ENCODE measurements at regions not wholly inside any gene's neighbourhood (a gene's known extent, or its start where the extent isn't known, plus 50 kb on each side); places are given as distances from the start of the nearest gene placed in this dataset.

DNA sequence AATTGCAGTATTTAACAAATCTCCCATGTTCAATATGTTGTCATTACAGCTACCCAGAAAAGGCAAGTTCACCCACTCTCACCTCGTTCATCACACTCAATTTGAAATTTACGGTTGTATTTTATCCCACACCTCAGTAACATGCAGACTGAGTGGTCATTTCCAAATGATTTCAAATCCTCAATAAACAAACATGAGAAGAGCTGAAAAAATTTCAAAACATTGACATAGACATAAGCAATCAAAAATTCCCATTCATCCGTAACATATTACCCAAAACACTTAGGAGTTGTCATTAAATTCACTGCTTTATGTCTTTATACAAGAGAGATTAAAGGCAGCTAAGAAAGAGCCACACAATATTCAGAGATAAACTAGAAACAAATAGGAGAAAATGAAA is 61.7 kb upstream of the NEBL start:
- Histone ChIP-seq H3K27me3 (replicated peaks in 1 of 2; ENCODE audit: control insufficient read depth in 2 of 2, extremely low read depth in 1 of 2, insufficient read depth in 2 of 2, low read length in 1 of 2) (no peaks in the 10 kb centered on the region), H3K4me1 (ENCODE audit: control insufficient read depth in 1 of 2, extremely low read depth in 1 of 2, insufficient read depth in 2 of 2, low read length in 2 of 2) (no peaks in the 10 kb centered on the region), H3K36me3 (ENCODE audit: control insufficient read depth in 2 of 2, extremely low read depth in 1 of 2, insufficient read depth in 1 of 2, low read length in 1 of 2) (no peaks in the 10 kb centered on the region), H3K9me3 (no peaks in the 10 kb centered on the region), H3K4me3 (ENCODE audit: control insufficient read depth in 1 of 2, extremely low read depth in 1 of 2, low read length in 1 of 2) (no peak overlapping the region), H3K27ac (ENCODE audit: low read length) (no peak overlapping the region)
- Mint-ChIP-seq H3K36me3 (no peaks in the 10 kb centered on the region), H3K4me3 (no peak overlapping the region), H3K4me1 (no peaks in the 10 kb centered on the region), H3K9me3 (no peaks in the 10 kb centered on the region), H3K27ac (no peak overlapping the region), H3K27me3 (no peaks in the 10 kb centered on the region)
- WGBS (ENCODE audit: insufficient coverage), result 45% methylated on average over 2 of the region's 3 CpGs
- POLR2A ChIA-PET, result no interaction called here
- DNase-seq (no peak), ATAC-seq (replicated peaks in 1 of 4) (no peak)
- CTCF ChIA-PET, result no interaction called here

DNA sequence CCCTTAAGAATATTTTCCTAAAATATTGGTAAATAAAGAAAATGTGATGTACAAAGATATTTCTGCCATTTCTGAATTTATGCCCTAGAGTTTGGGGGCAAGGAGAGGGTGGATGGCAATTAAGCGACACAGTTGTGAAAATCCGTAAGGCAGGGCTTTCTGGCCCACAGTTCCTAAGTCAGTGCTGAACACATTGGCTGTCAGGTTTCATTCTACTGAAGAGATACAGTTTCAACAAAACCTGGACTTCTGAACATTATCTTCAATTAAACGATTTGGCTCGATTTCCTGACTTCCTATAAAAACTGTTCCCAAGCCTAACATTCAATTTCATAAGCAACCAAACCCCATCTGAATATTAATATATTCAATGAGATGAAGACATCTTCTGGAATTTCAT is 61.1 kb upstream of the NEBL start:
- no peak overlapping the region for H3K4me3 Mint-ChIP-seq
- Histone ChIP-seq H3K27me3 (replicated peaks in 1 of 2; ENCODE audit: control insufficient read depth in 2 of 2, extremely low read depth in 1 of 2, insufficient read depth in 2 of 2, low read length in 1 of 2) (no peaks in the 10 kb centered on the region), H3K4me3 (ENCODE audit: control insufficient read depth in 1 of 2, extremely low read depth in 1 of 2, low read length in 1 of 2) (no peak overlapping the region), H3K36me3 (ENCODE audit: control insufficient read depth in 2 of 2, extremely low read depth in 1 of 2, insufficient read depth in 1 of 2, low read length in 1 of 2) (no peaks in the 10 kb centered on the region), H3K9me3 (no peaks in the 10 kb centered on the region), H3K27ac (ENCODE audit: low read length) (no peak overlapping the region), H3K4me1 (ENCODE audit: control insufficient read depth in 1 of 2, extremely low read depth in 1 of 2, insufficient read depth in 2 of 2, low read length in 2 of 2) (no peaks in the 10 kb centered on the region)
- H3K27ac Mint-ChIP-seq, result no peak overlapping the region
- no peaks in the 10 kb centered on the region for H3K4me1 Mint-ChIP-seq
- ChIA-PET CTCF (no interaction called here), POLR2A (no interaction called here)
- no peaks in the 10 kb centered on the region for H3K9me3 Mint-ChIP-seq
- ATAC-seq (replicated peaks in 1 of 4), result no peak
- DNase-seq, result no peak
- H3K27me3 Mint-ChIP-seq, result no peaks in the 10 kb centered on the region
- no peaks in the 10 kb centered on the region for H3K36me3 Mint-ChIP-seq
- 100% methylated on average over 2 of the region's 4 CpGs for WGBS (ENCODE audit: insufficient coverage)

DNA sequence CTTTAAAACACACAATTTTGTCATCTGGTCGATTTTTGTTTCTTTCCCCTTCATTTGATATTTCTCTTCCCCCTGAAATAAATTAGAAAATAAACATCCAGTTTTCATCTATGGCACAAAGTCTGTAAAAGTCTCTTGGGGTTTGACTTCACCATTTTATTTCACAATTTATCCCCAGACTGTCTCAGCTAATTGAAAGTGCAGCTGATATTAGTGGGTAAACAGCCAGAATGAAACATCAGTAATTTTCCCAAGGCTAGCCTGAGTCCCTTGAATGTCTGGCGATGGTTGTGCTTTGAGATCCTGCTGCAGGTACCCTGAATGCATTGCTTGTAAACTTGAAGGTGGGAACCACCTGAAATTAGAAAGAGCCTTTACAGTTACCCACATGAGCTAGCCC is 60.6 kb upstream of the NEBL start:
- Histone ChIP-seq H3K27ac (ENCODE audit: low read length) (no peak overlapping the region), H3K36me3 (ENCODE audit: control insufficient read depth in 2 of 2, extremely low read depth in 1 of 2, insufficient read depth in 1 of 2, low read length in 1 of 2) (no peaks in the 10 kb centered on the region), H3K9me3 (no peaks in the 10 kb centered on the region), H3K27me3 (replicated peaks in 1 of 2; ENCODE audit: control insufficient read depth in 2 of 2, extremely low read depth in 1 of 2, insufficient read depth in 2 of 2, low read length in 1 of 2) (no peaks in the 10 kb centered on the region), H3K4me3 (ENCODE audit: control insufficient read depth in 1 of 2, extremely low read depth in 1 of 2, low read length in 1 of 2) (no peak overlapping the region), H3K4me1 (ENCODE audit: control insufficient read depth in 1 of 2, extremely low read depth in 1 of 2, insufficient read depth in 2 of 2, low read length in 2 of 2) (no peaks in the 10 kb centered on the region)
- Mint-ChIP-seq H3K27me3 (no peaks in the 10 kb centered on the region), H3K4me3 (no peak overlapping the region), H3K9me3 (no peaks in the 10 kb centered on the region), H3K27ac (no peak overlapping the region), H3K4me1 (no peaks in the 10 kb centered on the region), H3K36me3 (no peaks in the 10 kb centered on the region)
- DNase-seq (no peak), ATAC-seq (replicated peaks in 1 of 4) (no peak)
- 60% methylated on average over 2 of the region's 2 CpGs for WGBS (ENCODE audit: insufficient coverage)
- POLR2A ChIA-PET, result no interaction called here
- CTCF ChIA-PET, result no interaction called here

DNA sequence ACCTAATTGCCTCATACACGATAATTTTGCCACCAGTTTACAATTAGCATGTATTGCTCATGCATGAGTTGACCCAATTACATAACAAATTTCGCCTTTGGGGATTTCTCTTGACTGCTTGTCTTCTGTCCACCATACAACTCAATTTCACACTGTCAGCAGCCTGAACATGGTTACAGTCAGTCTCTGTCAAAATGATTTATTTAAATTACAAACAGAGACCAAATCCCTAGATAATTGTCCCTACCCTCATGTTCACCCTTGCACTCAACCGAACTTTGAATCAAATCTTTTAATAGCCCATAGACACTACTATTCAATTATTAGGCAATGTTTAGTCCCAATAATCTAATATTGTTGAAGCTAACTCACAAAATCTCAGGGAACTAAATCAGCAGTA is 59.7 kb upstream of the NEBL start:
- Mint-ChIP-seq H3K36me3 (no peaks in the 10 kb centered on the region), H3K4me3 (no peak overlapping the region), H3K27ac (no peak overlapping the region), H3K9me3 (no peaks in the 10 kb centered on the region), H3K27me3 (no peaks in the 10 kb centered on the region), H3K4me1 (no peaks in the 10 kb centered on the region)
- DNase-seq (no peak), ATAC-seq (replicated peaks in 1 of 4) (no peak)
- WGBS (ENCODE audit: insufficient coverage), result 65% methylated on average over 2 of the region's 3 CpGs
- H3K4me3 ChIP-seq (ENCODE audit: control insufficient read depth in 1 of 2, extremely low read depth in 1 of 2, low read length in 1 of 2), result no peak overlapping the region
- POLR2A ChIA-PET, result no interaction called here
- H3K36me3 ChIP-seq (ENCODE audit: control insufficient read depth in 2 of 2, extremely low read depth in 1 of 2, insufficient read depth in 1 of 2, low read length in 1 of 2), result no peaks in the 10 kb centered on the region
- CTCF ChIA-PET, result no interaction called here
- no peaks in the 10 kb centered on the region for H3K27me3 ChIP-seq (replicated peaks in 1 of 2; ENCODE audit: control insufficient read depth in 2 of 2, extremely low read depth in 1 of 2, insufficient read depth in 2 of 2, low read length in 1 of 2)
- H3K9me3 ChIP-seq, result no peaks in the 10 kb centered on the region
- H3K27ac ChIP-seq (ENCODE audit: low read length), result no peak overlapping the region
- H3K4me1 ChIP-seq (ENCODE audit: control insufficient read depth in 1 of 2, extremely low read depth in 1 of 2, insufficient read depth in 2 of 2, low read length in 2 of 2), result no peaks in the 10 kb centered on the region

DNA sequence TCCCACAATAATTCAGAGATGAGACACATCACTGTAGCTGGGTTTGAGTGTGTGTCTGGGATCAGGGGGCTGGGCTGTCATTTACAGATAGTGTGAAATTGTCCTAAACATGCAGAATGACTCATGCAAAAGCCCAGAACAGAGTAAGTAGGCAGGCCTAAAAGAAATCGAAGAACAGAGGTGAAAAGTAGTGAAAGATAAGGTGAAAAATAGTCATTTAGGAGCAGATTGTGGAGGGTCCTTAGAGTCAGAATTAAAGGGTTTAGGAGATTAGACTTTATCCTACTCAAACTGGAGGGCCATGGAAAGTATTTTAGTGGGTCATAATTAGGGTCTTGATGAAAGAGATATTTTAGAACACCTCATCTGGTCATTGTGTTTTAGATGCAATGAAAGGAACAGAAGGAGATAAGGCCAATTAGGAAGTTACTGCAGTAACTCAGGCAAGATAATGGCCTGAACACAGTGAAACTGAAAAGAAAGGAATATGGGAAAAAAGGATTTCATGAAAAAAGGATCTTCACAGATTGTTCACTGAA is 58.3 kb upstream of the NEBL start:
- Histone ChIP-seq H3K4me3 (ENCODE audit: control insufficient read depth in 1 of 2, extremely low read depth in 1 of 2, low read length in 1 of 2) (no peak overlapping the region), H3K36me3 (ENCODE audit: control insufficient read depth in 2 of 2, extremely low read depth in 1 of 2, insufficient read depth in 1 of 2, low read length in 1 of 2) (no peaks in the 10 kb centered on the region), H3K27ac (ENCODE audit: low read length) (no peak overlapping the region), H3K27me3 (replicated peaks in 1 of 2; ENCODE audit: control insufficient read depth in 2 of 2, extremely low read depth in 1 of 2, insufficient read depth in 2 of 2, low read length in 1 of 2) (no peaks in the 10 kb centered on the region), H3K4me1 (ENCODE audit: control insufficient read depth in 1 of 2, extremely low read depth in 1 of 2, insufficient read depth in 2 of 2, low read length in 2 of 2) (no peaks in the 10 kb centered on the region), H3K9me3 (no peaks in the 10 kb centered on the region)
- Mint-ChIP-seq H3K36me3 (no peaks in the 10 kb centered on the region), H3K9me3 (no peaks in the 10 kb centered on the region), H3K4me1 (no peaks in the 10 kb centered on the region), H3K27ac (no peak overlapping the region), H3K4me3 (no peak overlapping the region), H3K27me3 (no peaks in the 10 kb centered on the region)
- WGBS (ENCODE audit: insufficient coverage), result 0% methylated on average over 1 of the region's 1 CpG
- CTCF ChIA-PET, result no interaction called here
- ATAC-seq (replicated peaks in 1 of 4) (no peak), DNase-seq (no peak)
- POLR2A ChIA-PET, result no interaction called here

DNA sequence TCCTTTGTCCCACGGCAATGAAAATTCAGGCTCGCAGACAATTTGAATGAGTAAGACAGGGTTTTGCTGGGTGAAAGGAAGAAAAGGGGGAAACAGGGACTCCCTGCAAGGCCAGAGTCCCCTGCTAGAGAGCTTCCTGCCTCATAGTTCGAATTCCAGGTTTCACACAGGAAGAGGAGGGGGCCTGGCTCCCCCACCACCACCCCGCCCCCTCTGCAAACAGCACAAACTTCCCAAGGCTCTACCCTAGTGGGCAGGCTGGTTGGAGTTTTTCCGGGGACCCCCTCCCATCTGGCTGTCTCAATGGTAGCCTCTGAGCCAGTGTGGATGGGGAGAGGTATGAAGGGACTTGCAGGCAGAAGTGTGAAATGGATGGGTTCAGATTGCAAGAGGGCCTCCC is 57.4 kb upstream of the NEBL start:
- POLR2A ChIA-PET, result interaction anchor here in 1 of 2 donors (0.7 kb wide), 1 partner anchor 29 kb away, joined by 6 read pairs; no protein-coding TSS in a partner anchor
- 71% methylated on average over 1 of the region's 5 CpGs for WGBS (ENCODE audit: insufficient coverage)
- no peak overlapping the region for H3K4me3 Mint-ChIP-seq

DNA sequence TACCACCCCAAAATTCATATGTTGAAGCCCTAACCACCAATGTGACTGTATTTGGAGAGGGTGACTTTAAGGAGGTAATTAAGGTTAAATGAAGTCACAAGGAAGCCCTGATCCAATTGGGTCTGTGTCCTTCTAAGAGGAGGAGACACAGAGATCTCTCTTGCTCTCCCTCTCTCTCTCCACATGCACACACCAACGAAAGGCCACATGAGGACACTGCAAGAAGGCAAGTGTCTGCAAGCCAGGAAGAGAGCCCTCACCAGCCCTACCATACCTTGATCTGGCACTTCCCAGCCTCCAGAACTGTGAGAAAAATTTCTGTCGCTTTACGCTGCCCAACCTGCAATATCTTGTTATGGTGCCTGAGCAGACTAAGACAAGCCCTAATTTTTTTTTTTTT is 56.0 kb upstream of the NEBL start:
- CTCF ChIA-PET, result interaction anchor here in 1 of 2 donors (0.7 kb wide), 1 partner anchor 8 kb away, joined by 3 read pairs; no protein-coding TSS in a partner anchor
- no peaks in the 10 kb centered on the region for H3K4me1 ChIP-seq (ENCODE audit: control insufficient read depth in 1 of 2, extremely low read depth in 1 of 2, insufficient read depth in 2 of 2, low read length in 2 of 2)
- Mint-ChIP-seq H3K27me3 (no peaks in the 10 kb centered on the region), H3K9me3 (no peaks in the 10 kb centered on the region), H3K36me3 (no peaks in the 10 kb centered on the region), H3K27ac (no peak overlapping the region), H3K4me1 (no peaks in the 10 kb centered on the region), H3K4me3 (no peak overlapping the region)
- H3K27ac ChIP-seq (ENCODE audit: low read length), result no peak overlapping the region
- H3K4me3 ChIP-seq (ENCODE audit: control insufficient read depth in 1 of 2, extremely low read depth in 1 of 2, low read length in 1 of 2), result no peak overlapping the region
- ATAC-seq (replicated peaks in 1 of 4) (no peak), DNase-seq (no peak)
- H3K27me3 ChIP-seq (replicated peaks in 1 of 2; ENCODE audit: control insufficient read depth in 2 of 2, extremely low read depth in 1 of 2, insufficient read depth in 2 of 2, low read length in 1 of 2), result no peaks in the 10 kb centered on the region
- H3K36me3 ChIP-seq (ENCODE audit: control insufficient read depth in 2 of 2, extremely low read depth in 1 of 2, insufficient read depth in 1 of 2, low read length in 1 of 2), result no peaks in the 10 kb centered on the region
- no peaks in the 10 kb centered on the region for H3K9me3 ChIP-seq
- POLR2A ChIA-PET, result interaction anchor here in 1 of 2 donors (0.7 kb wide), 1 partner anchor 15 kb away, joined by 6 read pairs; no protein-coding TSS in a partner anchor
- WGBS (ENCODE audit: insufficient coverage), result no CpG with 5 or more reads among the region's 3 CpGs

More for the DNA sequence above, 57.4 kb upstream of the NEBL start:
- CTCF ChIA-PET, result no interaction called here
- no peak overlapping the region for H3K27ac Mint-ChIP-seq
- H3K36me3 ChIP-seq (ENCODE audit: control insufficient read depth in 2 of 2, extremely low read depth in 1 of 2, insufficient read depth in 1 of 2, low read length in 1 of 2), result no peaks in the 10 kb centered on the region
- H3K36me3 Mint-ChIP-seq, result no peaks in the 10 kb centered on the region
- no peaks in the 10 kb centered on the region for H3K9me3 Mint-ChIP-seq
- no peak overlapping the region for H3K27ac ChIP-seq (ENCODE audit: low read length)
- no peak for DNase-seq
- H3K4me1 ChIP-seq (ENCODE audit: control insufficient read depth in 1 of 2, extremely low read depth in 1 of 2, insufficient read depth in 2 of 2, low read length in 2 of 2), result no peaks in the 10 kb centered on the region
- no peaks in the 10 kb centered on the region for H3K27me3 Mint-ChIP-seq
- no peaks in the 10 kb centered on the region for H3K9me3 ChIP-seq
- no peaks in the 10 kb centered on the region for H3K27me3 ChIP-seq (replicated peaks in 1 of 2; ENCODE audit: control insufficient read depth in 2 of 2, extremely low read depth in 1 of 2, insufficient read depth in 2 of 2, low read length in 1 of 2)
- no peak for ATAC-seq (replicated peaks in 1 of 4)
- no peak overlapping the region for H3K4me3 ChIP-seq (ENCODE audit: control insufficient read depth in 1 of 2, extremely low read depth in 1 of 2, low read length in 1 of 2)
- no peaks in the 10 kb centered on the region for H3K4me1 Mint-ChIP-seq

Data from T-cell (primary cell).